ENCODE measurements at regions not wholly inside any gene's neighbourhood (a gene's known extent, or its start where the extent isn't known, plus 50 kb on each side); places are given as distances from the start of the nearest gene placed in this dataset.

DNA sequence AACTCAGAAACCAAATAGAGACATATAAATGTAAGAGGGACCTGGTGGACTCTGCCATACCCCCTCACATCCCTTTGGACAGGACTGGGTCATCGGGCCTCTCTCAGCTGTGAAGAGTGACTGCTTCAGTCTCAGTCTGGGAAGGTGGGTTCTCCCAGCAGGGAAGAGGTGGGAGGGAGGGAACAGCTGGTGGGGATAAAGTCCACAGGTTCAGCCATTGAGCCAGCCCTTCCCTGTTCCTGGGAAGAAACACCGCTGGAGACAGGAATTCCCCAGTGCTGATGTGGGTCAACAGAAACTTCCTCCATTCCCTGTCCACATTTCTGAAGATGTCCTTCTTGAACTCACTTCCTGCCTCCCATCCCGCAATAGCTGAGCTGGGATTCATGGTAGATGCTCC lies 209.2 kb upstream of the PMEPA1 start:
- DNase-seq (ENCODE audit: low read depth, low spot score) (no peak), FAIRE-seq (no peak)
- no peak overlapping the region for H3K27ac ChIP-seq (ENCODE audit: control insufficient read depth, insufficient read depth, low read length)
- H3K9me1 ChIP-seq (ENCODE audit: control insufficient read depth, extremely low read depth, insufficient read depth, low read length), result no peaks in the 10 kb centered on the region
- H3K4me3 ChIP-seq (ENCODE audit: control insufficient read depth in 2 of 3, extremely low read depth in 1 of 3, insufficient read depth in 2 of 3, low read depth in 1 of 3, low read length in 3 of 3), result no peak overlapping the region
- TF ChIP-seq, protein P1, sequence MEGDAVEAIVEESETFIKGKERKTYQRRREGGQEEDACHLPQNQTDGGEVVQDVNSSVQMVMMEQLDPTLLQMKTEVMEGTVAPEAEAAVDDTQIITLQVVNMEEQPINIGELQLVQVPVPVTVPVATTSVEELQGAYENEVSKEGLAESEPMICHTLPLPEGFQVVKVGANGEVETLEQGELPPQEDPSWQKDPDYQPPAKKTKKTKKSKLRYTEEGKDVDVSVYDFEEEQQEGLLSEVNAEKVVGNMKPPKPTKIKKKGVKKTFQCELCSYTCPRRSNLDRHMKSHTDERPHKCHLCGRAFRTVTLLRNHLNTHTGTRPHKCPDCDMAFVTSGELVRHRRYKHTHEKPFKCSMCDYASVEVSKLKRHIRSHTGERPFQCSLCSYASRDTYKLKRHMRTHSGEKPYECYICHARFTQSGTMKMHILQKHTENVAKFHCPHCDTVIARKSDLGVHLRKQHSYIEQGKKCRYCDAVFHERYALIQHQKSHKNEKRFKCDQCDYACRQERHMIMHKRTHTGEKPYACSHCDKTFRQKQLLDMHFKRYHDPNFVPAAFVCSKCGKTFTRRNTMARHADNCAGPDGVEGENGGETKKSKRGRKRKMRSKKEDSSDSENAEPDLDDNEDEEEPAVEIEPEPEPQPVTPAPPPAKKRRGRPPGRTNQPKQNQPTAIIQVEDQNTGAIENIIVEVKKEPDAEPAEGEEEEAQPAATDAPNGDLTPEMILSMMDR (optimal IDR thresholded peaks at IDR 0.05 in 1 of 3, IDR thresholded peaks at IDR 0.05 in 1 of 3, conservative IDR thresholded peaks at IDR 0.05 in 1 of 3; ENCODE audit: extremely low read depth in 1 of 3, insufficient read depth in 2 of 3, low read length in 3 of 3), result no peak
- no peak for TF ChIP-seq EZH2 (IDR thresholded peaks at IDR 0.05; ENCODE audit: low read length)
- H3K36me3 ChIP-seq (ENCODE audit: control insufficient read depth in 2 of 2, extremely low read depth in 1 of 2, insufficient read depth in 2 of 2, low read length in 2 of 2), result no peaks in the 10 kb centered on the region
- H3K4me2 ChIP-seq (ENCODE audit: control insufficient read depth, extremely low read depth, insufficient read depth, low read depth, low read length), result no peak overlapping the region
- H2AFZ ChIP-seq (ENCODE audit: control insufficient read depth, low read length), result no peak overlapping the region
- dilution Hi-C loops (cut with MboI; ENCODE audit: extremely low pct_ligation_motif_present, low sequenced_read_pairs), result no loop called here
- H3K79me2 ChIP-seq (ENCODE audit: control insufficient read depth, insufficient read depth, low read length), result no peaks in the 10 kb centered on the region
- H3K9ac ChIP-seq (ENCODE audit: control insufficient read depth, extremely low read depth, insufficient read depth, low read length), result no peak overlapping the region
- no peaks in the 10 kb centered on the region for H3K4me1 ChIP-seq (ENCODE audit: control insufficient read depth, extremely low read depth, insufficient read depth, low read length)
- H4K20me1 ChIP-seq (ENCODE audit: control insufficient read depth, extremely low read depth, insufficient read depth, low read length), result peaks cover 2% of the 10 kb centered on the region
- peaks cover 73% of the 10 kb centered on the region for H3K27me3 ChIP-seq (ENCODE audit: control insufficient read depth, extremely low read depth, insufficient read depth, low read length)
- H3K9me3 ChIP-seq (ENCODE audit: control insufficient read depth, low read depth, low read length), result no peaks in the 10 kb centered on the region

DNA sequence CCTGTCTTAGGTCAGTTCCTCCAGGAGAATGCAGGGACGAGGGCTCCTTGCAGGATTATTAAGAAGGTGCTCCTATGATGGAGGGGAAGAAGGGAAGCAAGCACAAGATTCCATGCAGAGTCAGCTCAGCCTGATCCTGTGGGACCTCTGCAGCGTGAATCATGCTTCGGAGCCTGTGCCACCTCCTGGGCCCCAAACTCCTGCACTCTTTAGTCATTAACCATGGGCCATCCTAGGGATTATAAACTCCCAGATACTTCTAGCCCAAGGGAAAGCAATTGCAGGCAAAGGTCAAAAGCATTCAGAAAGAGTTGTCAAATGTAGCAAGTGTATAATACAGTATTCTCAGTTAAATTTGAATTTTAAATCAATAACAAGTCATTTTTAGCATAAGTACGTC lies 208.7 kb upstream of the PMEPA1 start:
- dilution Hi-C loops (cut with MboI; ENCODE audit: extremely low pct_ligation_motif_present, low sequenced_read_pairs), result no loop called here
- H4K20me1 ChIP-seq (ENCODE audit: control insufficient read depth, extremely low read depth, insufficient read depth, low read length), result peaks cover 2% of the 10 kb centered on the region
- no peak for FAIRE-seq
- no peak overlapping the region for H2AFZ ChIP-seq (ENCODE audit: control insufficient read depth, low read length)
- no peak overlapping the region for H3K4me2 ChIP-seq (ENCODE audit: control insufficient read depth, extremely low read depth, insufficient read depth, low read depth, low read length)
- H3K79me2 ChIP-seq (ENCODE audit: control insufficient read depth, insufficient read depth, low read length), result no peaks in the 10 kb centered on the region
- no peak overlapping the region for H3K9ac ChIP-seq (ENCODE audit: control insufficient read depth, extremely low read depth, insufficient read depth, low read length)
- no peak for DNase-seq (ENCODE audit: low read depth, low spot score)
- peaks cover 72% of the 10 kb centered on the region for H3K27me3 ChIP-seq (ENCODE audit: control insufficient read depth, extremely low read depth, insufficient read depth, low read length)
- no peaks in the 10 kb centered on the region for H3K4me1 ChIP-seq (ENCODE audit: control insufficient read depth, extremely low read depth, insufficient read depth, low read length)
- no peaks in the 10 kb centered on the region for H3K9me1 ChIP-seq (ENCODE audit: control insufficient read depth, extremely low read depth, insufficient read depth, low read length)
- no peak overlapping the region for H3K4me3 ChIP-seq (ENCODE audit: control insufficient read depth in 2 of 3, extremely low read depth in 1 of 3, insufficient read depth in 2 of 3, low read depth in 1 of 3, low read length in 3 of 3)
- no peak overlapping the region for H3K27ac ChIP-seq (ENCODE audit: control insufficient read depth, insufficient read depth, low read length)
- TF ChIP-seq, protein P1 (optimal IDR thresholded peaks at IDR 0.05 in 1 of 3, IDR thresholded peaks at IDR 0.05 in 1 of 3, conservative IDR thresholded peaks at IDR 0.05 in 1 of 3; ENCODE audit: extremely low read depth in 1 of 3, insufficient read depth in 2 of 3, low read length in 3 of 3), result no peak
- no peak for TF ChIP-seq EZH2 (IDR thresholded peaks at IDR 0.05; ENCODE audit: low read length)
- H3K36me3 ChIP-seq (ENCODE audit: control insufficient read depth in 2 of 2, extremely low read depth in 1 of 2, insufficient read depth in 2 of 2, low read length in 2 of 2), result no peaks in the 10 kb centered on the region
- no peaks in the 10 kb centered on the region for H3K9me3 ChIP-seq (ENCODE audit: control insufficient read depth, low read depth, low read length)
